SK-N-MC (cell line): ENCODE measurements at regions not wholly inside any gene's neighbourhood (a gene's known extent, or its start where the extent isn't known, plus 50 kb on each side); places are given as distances from the start of the nearest gene placed in this dataset.

Experiments used
- EZH2 ChIP-seq: fragments of 200-600 bp; sonication (generic); IDR thresholded peaks from one replicate; pipeline ENCODE4 v1.6.1; 2017; ENCODE audit warnings: antibody characterized with exemption
- FOXP2 ChIP-seq: optimal IDR thresholded peaks from 2 replicates; pipeline ENCODE3; 2011; ENCODE audit warnings: mild to moderate bottlenecking, moderate library complexity; ENCODE audit not compliant: insufficient read depth; ENCODE audit errors: extremely low read length, control extremely low read depth
- POLR2AphosphoS5 ChIP-seq: IDR thresholded peaks from 2 replicates; pipeline ENCODE4 v1.6.1; 2012; ENCODE audit warnings: mild to moderate bottlenecking, low read depth, low read length, borderline replicate concordance

- no peak for TF ChIP-seq EZH2
- no peak for TF ChIP-seq POLR2AphosphoS5
- no peak for TF ChIP-seq FOXP2
Measured at GRCh38 chr2:59959944-59960343, 593.5 kb downstream of the BCL11A start.
